Spleen (tissue), 7 donors: ENCODE measurements at regions not wholly inside any gene's neighbourhood (a gene's known extent, or its start where the extent isn't known, plus 50 kb on each side); places are given as distances from the start of the nearest gene placed in this dataset.

ENCODE experiments used
- CTCF ChIP-seq, 11 experiments: fragments of 200-600 bp in 7 of 11; fragments of 450-650 bp in 4 of 11; sonication (generic) in 4 of 11; IDR thresholded peaks in 8 of 11; conservative IDR thresholded peaks in 3 of 11; 1 replicate in 7 of 11; 2 replicates in 4 of 11; pipeline versions ENCODE4 v1.4.0 to v1.8.0; 2016 to 2021; ENCODE audit warnings: antibody characterized with exemption in 11 of 11, inconsistent platforms in 4 of 11, mild to moderate bottlenecking in 1 of 11
- POLR2A ChIP-seq, 3 donors: fragments of 450-650 bp; IDR thresholded peaks; one replicate each; pipeline ENCODE4 v1.5.1; 2017; ENCODE audit warnings: antibody characterized with exemption in 3 of 3, mild to moderate bottlenecking in 1 of 3
- POLR2AphosphoS5 ChIP-seq, 3 donors: sonication (generic); formaldehyde crosslinking; IDR thresholded peaks; one replicate each; pipeline ENCODE4 v1.5.1; 2017; ENCODE audit warnings: antibody characterized with exemption in 3 of 3
- donor health status: DM: no; HTN: no; CAD: no; lungs with moderate emphysema.
- donor health status: DM: no; HTN: no; CAD: no.
- donor health status: DM: no; HTN: no; CAD: no.

- TF ChIP-seq POLR2A (IDR thresholded peaks at IDR 0.05): no peak
- no peak for TF ChIP-seq CTCF (IDR thresholded peaks at IDR 0.05 in 8 of 11, conservative IDR thresholded peaks at IDR 0.05 in 3 of 11)
- no peak for TF ChIP-seq POLR2AphosphoS5 (IDR thresholded peaks at IDR 0.05)
These were observed 264.8 kb upstream of the HNRNPA3 start for GRCh38 chr2:176947754-176948153.
